ENCODE measurements at regions not wholly inside any gene's neighbourhood (a gene's known extent, or its start where the extent isn't known, plus 50 kb on each side); places are given as distances from the start of the nearest gene placed in this dataset.

- Histone ChIP-seq H3K23me2 (ENCODE audit: insufficient read length, low read depth, low read length, poor library complexity, severe bottlenecking) (no peaks in the 10 kb centered on the region), H3K79me2 (ENCODE audit: insufficient read depth, low read length) (no peaks in the 10 kb centered on the region), H4K91ac (ENCODE audit: insufficient read length, low read depth, low read length) (no peak overlapping the region), H3K56ac (ENCODE audit: insufficient read length, low read depth, low read length) (no peak overlapping the region), H3K4me2 (ENCODE audit: insufficient read depth, insufficient read length, low read length) (no peak overlapping the region), H2BK12ac (ENCODE audit: insufficient read length, low read depth, low read length) (no peak overlapping the region), H3T11ph (ENCODE audit: low read length) (no peak overlapping the region), H3K4me1 (ENCODE audit: insufficient read depth, low read length) (no peaks in the 10 kb centered on the region; the same call in 1 of the 2 replicates), H4K20me1 (ENCODE audit: control insufficient read depth, insufficient read depth, insufficient read length) (no peaks in the 10 kb centered on the region), H4K8ac (replicated peaks; ENCODE audit: insufficient read length, low read depth, low read length) (no peak overlapping the region), H2AFZ (ENCODE audit: low read length) (no peak overlapping the region), H2AK5ac (ENCODE audit: insufficient read length, low read length) (no peak overlapping the region), H4K5ac (ENCODE audit: insufficient read length, low read depth, low read length) (no peak overlapping the region), H2BK5ac (ENCODE audit: insufficient read length, low read length) (no peak overlapping the region), H2BK15ac (ENCODE audit: low read depth, low read length) (no peak overlapping the region), H3K18ac (ENCODE audit: insufficient read length, low read depth, low read length) (no peak overlapping the region), H3K79me1 (ENCODE audit: insufficient read depth, low read depth, low read length, poor library complexity, severe bottlenecking) (no peaks in the 10 kb centered on the region), H2BK20ac (ENCODE audit: low read depth, low read length, poor library complexity, severe bottlenecking) (no peak overlapping the region), H3K4ac (ENCODE audit: low read depth, low read length) (no peak overlapping the region), H3K9ac (ENCODE audit: extremely low read depth, insufficient read length, low read length) (no peak overlapping the region), H2BK120ac (ENCODE audit: low read depth, low read length, poor library complexity, severe bottlenecking) (no peak overlapping the region), H3K23ac (ENCODE audit: insufficient read length, low read depth, low read length) (no peak overlapping the region), H3K14ac (ENCODE audit: insufficient read depth, low read length) (no peak overlapping the region), H3K9me3 (ENCODE audit: control insufficient read depth, low read depth, low read length) (no peaks in the 10 kb centered on the region), H3K27me3 (ENCODE audit: insufficient read depth, low read length) (no peaks in the 10 kb centered on the region), H3K27ac (ENCODE audit: insufficient read length, low read depth, low read length) (no peak overlapping the region)
- peak overlapping the region in 1 of 3 experiments; percentile 38; a peak in 2 of 7 replicates for H3K27ac Mint-ChIP-seq
- H3K4me1 Mint-ChIP-seq, result peaks cover 8 to 29% of the 10 kb centered on the region in 2 experiments
- no peak overlapping the region; a peak in 1 of 5 replicates for H3K4me3 Mint-ChIP-seq
- peaks cover 0 to 2% of the 10 kb centered on the region in 2 experiments; a peak in 2 of 5 replicates for H3K9me3 Mint-ChIP-seq
- peaks cover 2% of the 10 kb centered on the region for H3K27me3 Mint-ChIP-seq (ENCODE audit: low read depth)
- no peaks in the 10 kb centered on the region for H3K36me3 Mint-ChIP-seq (ENCODE audit: insufficient read depth in 1 of 3, low read depth in 3 of 3)
- TF ChIP-seq CTCF (conservative IDR thresholded peaks at IDR 0.05), result no peak
- no peak for DNase-seq
- no CpG with 5 or more reads among the region's 4 CpGs for WGBS (ENCODE audit: extremely low coverage, insufficient read length, low lambda C conversion rate)
Measured at GRCh38 chr12:124679047-124679446, 111.6 kb upstream of the NCOR2 start.

All from H9 (cell line).